Upper lobe of left lung (tissue), 6 donors: ENCODE measurements at regions not wholly inside any gene's neighbourhood (a gene's known extent, or its start where the extent isn't known, plus 50 kb on each side); places are given as distances from the start of the nearest gene placed in this dataset.

ENCODE experiments used
- ATAC-seq, 2 donors: fragments of 200-7000 bp; cut with Tn5 transposase; one replicate each; pipeline ENCODE4 v1.9.1; 2022; ENCODE audit warnings: mild to moderate bottlenecking in 2 of 2, moderate library complexity in 2 of 2; ENCODE audit not compliant: low FRiP score in 2 of 2
- DNase-seq, 2 donors: peaks; one replicate each; pipeline ENCODE4 v3.0.0-alpha.2; 2019 to 2020
- H3K27ac ChIP-seq, 4 donors: fragments of 200-600 bp; sonication (generic); one replicate each; pipeline ENCODE4 v1.5.1; 2016 to 2019
- H3K27me3 ChIP-seq, 4 donors: fragments of 200-600 bp; sonication (generic); one replicate each; pipeline ENCODE4 v1.5.1; 2017 to 2019
- H3K36me3 ChIP-seq, 4 donors: fragments of 200-600 bp; sonication (generic); one replicate each; pipeline ENCODE4 v1.5.1; 2016 to 2019
- H3K4me1 ChIP-seq, 4 donors: fragments of 200-600 bp; sonication (generic); one replicate each; pipeline ENCODE4 v1.5.1; 2018 to 2019
- H3K4me3 ChIP-seq, 4 donors: fragments of 200-600 bp; sonication (generic); one replicate each; pipeline ENCODE4 v1.5.1; 2017 to 2019; ENCODE audit warnings: mild to moderate bottlenecking in 2 of 4, moderate library complexity in 1 of 4
- H3K9me3 ChIP-seq, 4 donors: fragments of 200-600 bp; sonication (generic); one replicate each; pipeline ENCODE4 v1.5.1; 2018 to 2019
- EP300 ChIP-seq, 4 donors: sonication (generic); formaldehyde crosslinking; IDR thresholded peaks; one replicate each; pipeline ENCODE4 v1.5.1; 2017; ENCODE audit warnings: antibody characterized with exemption in 4 of 4, control low read depth in 2 of 4
- POLR2A ChIP-seq, 4 donors: fragments of 450-650 bp; IDR thresholded peaks; one replicate each; pipeline ENCODE4 v1.5.1; 2016 to 2017; ENCODE audit warnings: antibody characterized with exemption in 4 of 4, mild to moderate bottlenecking in 2 of 4
- POLR2AphosphoS5 ChIP-seq, 2 donors: sonication (generic); formaldehyde crosslinking; IDR thresholded peaks; one replicate each; pipeline ENCODE4 v1.5.1; 2017; ENCODE audit warnings: antibody characterized with exemption in 2 of 2
- WGBS, 2 donors: methylation state at CpG; one replicate each; pipeline ENCODE4 v1.1.5; 2017 to 2018; 5-methylcytosine and 5-hydroxymethylcytosine counted together
- TF ChIP-seq, protein P1 (sequence below), 6 experiments: fragments of 450-650 bp in 4 of 6; fragments of 200-600 bp in 2 of 6; sonication (generic) in 2 of 6; IDR thresholded peaks; one replicate each; pipeline ENCODE4 v1.5.1; 2016 to 2019; ENCODE audit warnings: antibody characterized with exemption in 6 of 6
- donor health status: DM: no; HTN: no; CAD: no; lungs with moderate emphysema.
- donor health status: DM: no; HTN: yes; CAD: no; lungs with severe emphysema.

DNA sequence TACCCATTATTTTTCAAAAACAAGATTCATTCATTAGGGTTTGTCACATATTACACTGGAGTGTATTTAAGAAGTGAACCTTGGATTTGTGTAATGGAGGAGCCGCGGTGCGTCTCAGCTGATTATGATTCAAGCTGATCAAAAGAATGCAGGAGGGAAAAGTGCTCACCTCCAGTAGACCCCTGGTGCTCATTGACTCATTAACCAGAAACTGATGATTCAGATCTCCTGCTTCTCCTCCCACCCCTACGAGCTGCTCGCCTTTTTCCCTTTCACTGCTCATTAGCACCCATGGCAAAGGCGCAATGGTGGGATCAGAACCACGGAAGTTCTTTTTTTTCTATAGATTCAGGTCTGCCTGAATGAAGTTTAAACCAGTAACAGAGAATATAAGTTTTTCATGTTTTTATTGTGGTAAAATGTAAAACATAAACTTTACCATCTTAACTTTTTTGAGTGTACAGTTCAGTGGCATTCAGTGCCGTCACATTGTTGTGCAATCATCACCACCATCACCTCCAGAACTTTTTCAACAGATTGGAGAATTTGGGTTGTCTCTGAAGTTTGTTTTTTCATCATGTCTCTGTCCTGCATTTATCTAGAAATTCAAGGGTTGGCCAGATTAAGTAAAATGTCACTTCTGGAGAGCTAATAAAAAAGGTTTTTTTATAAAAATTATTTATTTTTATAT is 101.6 kb downstream of the LINC00237 start:
- no peak overlapping the region for H3K27ac ChIP-seq
- H3K4me3 ChIP-seq, result no peak overlapping the region
- DNase-seq (no peak), ATAC-seq (no peak)
- 78 to 79% methylated on average over 8 of the region's 8 CpGs for WGBS, 2 donors
- H3K27me3 ChIP-seq, result no peaks in the 10 kb centered on the region
- no peaks in the 10 kb centered on the region for H3K4me1 ChIP-seq
- TF ChIP-seq, protein P1, sequence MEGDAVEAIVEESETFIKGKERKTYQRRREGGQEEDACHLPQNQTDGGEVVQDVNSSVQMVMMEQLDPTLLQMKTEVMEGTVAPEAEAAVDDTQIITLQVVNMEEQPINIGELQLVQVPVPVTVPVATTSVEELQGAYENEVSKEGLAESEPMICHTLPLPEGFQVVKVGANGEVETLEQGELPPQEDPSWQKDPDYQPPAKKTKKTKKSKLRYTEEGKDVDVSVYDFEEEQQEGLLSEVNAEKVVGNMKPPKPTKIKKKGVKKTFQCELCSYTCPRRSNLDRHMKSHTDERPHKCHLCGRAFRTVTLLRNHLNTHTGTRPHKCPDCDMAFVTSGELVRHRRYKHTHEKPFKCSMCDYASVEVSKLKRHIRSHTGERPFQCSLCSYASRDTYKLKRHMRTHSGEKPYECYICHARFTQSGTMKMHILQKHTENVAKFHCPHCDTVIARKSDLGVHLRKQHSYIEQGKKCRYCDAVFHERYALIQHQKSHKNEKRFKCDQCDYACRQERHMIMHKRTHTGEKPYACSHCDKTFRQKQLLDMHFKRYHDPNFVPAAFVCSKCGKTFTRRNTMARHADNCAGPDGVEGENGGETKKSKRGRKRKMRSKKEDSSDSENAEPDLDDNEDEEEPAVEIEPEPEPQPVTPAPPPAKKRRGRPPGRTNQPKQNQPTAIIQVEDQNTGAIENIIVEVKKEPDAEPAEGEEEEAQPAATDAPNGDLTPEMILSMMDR (IDR thresholded peaks at IDR 0.05), result no peak
- TF ChIP-seq POLR2A (IDR thresholded peaks at IDR 0.05), result no peak
- no peak for TF ChIP-seq EP300 (IDR thresholded peaks at IDR 0.05)
- no peak for TF ChIP-seq POLR2AphosphoS5 (IDR thresholded peaks at IDR 0.05)
- H3K9me3 ChIP-seq, result no peaks in the 10 kb centered on the region
- no peaks in the 10 kb centered on the region for H3K36me3 ChIP-seq

DNA sequence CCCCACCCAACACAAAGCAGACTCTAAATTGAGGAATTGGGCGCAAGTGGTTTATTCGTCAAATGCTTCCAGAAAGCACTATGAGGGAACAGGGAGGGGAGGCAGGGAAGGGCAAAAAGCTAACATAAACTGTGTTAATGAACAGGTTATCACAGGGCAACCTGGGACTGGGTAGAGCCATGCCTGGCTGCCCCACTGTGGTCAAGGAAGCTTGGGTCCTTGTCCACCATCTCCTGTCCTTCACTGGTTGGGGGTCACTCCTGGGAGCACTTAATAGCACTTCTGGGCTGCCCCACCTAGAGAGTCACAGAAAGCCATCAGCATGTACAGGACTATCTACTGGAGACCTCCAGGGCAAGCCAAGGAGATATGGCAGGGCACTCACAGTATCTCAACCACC is 102.3 kb downstream of the LINC00237 start:
- WGBS, 2 donors, result 92% methylated on average over 2 of the region's 2 CpGs
- Histone ChIP-seq H3K36me3 (no peaks in the 10 kb centered on the region), H3K27me3 (no peaks in the 10 kb centered on the region), H3K9me3 (no peaks in the 10 kb centered on the region), H3K27ac (no peak overlapping the region), H3K4me3 (no peak overlapping the region), H3K4me1 (no peaks in the 10 kb centered on the region)
- TF ChIP-seq EP300 (IDR thresholded peaks at IDR 0.05) (no peak), POLR2AphosphoS5 (IDR thresholded peaks at IDR 0.05) (no peak), POLR2A (IDR thresholded peaks at IDR 0.05) (no peak)
- TF ChIP-seq, protein P1 (IDR thresholded peaks at IDR 0.05), result no peak
- peak in 1 of 2 donors; percentile 56 for ATAC-seq
- DNase-seq, result no peak

DNA sequence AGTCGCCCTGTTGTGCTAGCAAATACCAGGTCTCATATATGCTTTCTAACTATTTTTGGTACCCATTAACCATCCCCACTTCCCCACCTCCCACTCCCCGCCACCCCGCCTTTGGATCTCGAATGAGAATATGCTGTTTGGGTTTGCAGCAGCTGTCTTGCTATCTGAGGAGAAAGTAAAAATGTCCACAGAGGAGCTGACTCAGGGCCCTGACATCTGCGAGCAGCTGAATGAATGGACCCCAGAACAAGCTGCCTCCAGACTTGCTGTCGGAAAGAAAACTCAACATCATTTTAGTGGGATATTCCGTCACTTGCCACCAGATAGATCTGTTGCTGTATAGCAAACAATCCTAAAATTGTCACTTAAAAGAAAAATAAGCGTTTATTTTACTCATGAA is 103.7 kb downstream of the LINC00237 start:
- no peaks in the 10 kb centered on the region for H3K27me3 ChIP-seq
- H3K4me3 ChIP-seq, result no peak overlapping the region
- H3K9me3 ChIP-seq, result no peaks in the 10 kb centered on the region
- TF ChIP-seq POLR2AphosphoS5 (IDR thresholded peaks at IDR 0.05) (no peak), POLR2A (IDR thresholded peaks at IDR 0.05) (no peak), EP300 (IDR thresholded peaks at IDR 0.05) (no peak)
- TF ChIP-seq, protein P1 (IDR thresholded peaks at IDR 0.05), result no peak
- ATAC-seq (no peak), DNase-seq (no peak)
- no peaks in the 10 kb centered on the region for H3K4me1 ChIP-seq
- H3K36me3 ChIP-seq, result no peaks in the 10 kb centered on the region
- WGBS, 2 donors, result 87 to 89% methylated on average over 8 of the region's 8 CpGs
- H3K27ac ChIP-seq, result no peak overlapping the region

DNA sequence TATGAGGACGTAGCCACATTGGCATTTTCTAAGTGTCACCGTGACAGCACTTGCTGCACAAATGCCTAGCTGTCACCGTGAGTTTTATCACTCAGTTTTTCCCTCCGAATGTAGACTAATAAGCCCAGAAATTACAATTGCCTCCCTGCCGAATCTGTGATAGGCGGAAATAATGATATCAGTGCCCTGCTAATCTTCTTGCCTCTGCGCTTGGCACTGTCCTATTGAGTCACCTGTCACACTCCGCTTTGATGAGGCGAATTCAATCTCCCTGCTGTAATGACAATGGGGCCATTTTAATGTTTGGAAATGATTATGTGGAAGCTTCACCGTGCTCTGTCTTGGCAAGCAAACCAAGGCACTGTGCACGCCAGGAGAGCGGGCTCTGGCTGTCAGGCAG is 112.8 kb downstream of the LINC00237 start:
- H3K36me3 ChIP-seq, result no peaks in the 10 kb centered on the region
- WGBS, 2 donors, result 86 to 88% methylated on average over 12 of the region's 12 CpGs
- ATAC-seq (no peak), DNase-seq (no peak)
- TF ChIP-seq EP300 (IDR thresholded peaks at IDR 0.05) (no peak), POLR2AphosphoS5 (IDR thresholded peaks at IDR 0.05) (no peak), POLR2A (IDR thresholded peaks at IDR 0.05) (no peak)
- TF ChIP-seq, protein P1 (IDR thresholded peaks at IDR 0.05), result no peak
- H3K27me3 ChIP-seq, result no peaks in the 10 kb centered on the region
- H3K4me3 ChIP-seq, result no peak overlapping the region
- H3K27ac ChIP-seq, result no peak overlapping the region
- no peaks in the 10 kb centered on the region for H3K4me1 ChIP-seq
- no peaks in the 10 kb centered on the region for H3K9me3 ChIP-seq
